Forelimb muscle (tissue), 1 donor: ENCODE measurements at regions not wholly inside any gene's neighbourhood (a gene's known extent, or its start where the extent isn't known, plus 50 kb on each side); places are given as distances from the start of the nearest gene placed in this dataset.
"Not testable (repeated sequence)": the region's sequence is repeated elsewhere in the genome, so short reads cannot be mapped to it uniquely, and the experiment has no call there.

Source experiments
- DNase-seq: peaks from one replicate; pipeline ENCODE4 v3.0.0-alpha.2; 2013; ENCODE audit warnings: low read depth

DNA sequence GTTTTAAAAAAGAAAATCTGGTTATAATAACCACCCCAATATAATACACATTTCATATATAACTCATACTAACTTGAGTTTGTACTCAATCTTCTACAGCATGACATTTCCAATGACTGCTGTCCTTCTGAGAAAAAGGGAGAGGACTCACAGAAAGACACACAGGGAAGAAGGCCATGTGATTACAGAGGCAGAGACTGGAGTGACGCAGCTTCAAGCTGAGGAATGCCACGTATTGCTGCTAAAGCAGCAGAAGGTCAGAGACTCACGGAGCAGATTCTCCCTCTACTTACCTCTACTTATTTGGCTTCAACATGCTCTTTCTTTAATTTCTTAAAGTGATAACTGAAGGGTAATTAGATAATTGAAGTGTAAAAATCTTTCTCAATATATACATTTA lies 753.5 kb upstream of the PKDCC start:
- DNase-seq, result no peak

- no peak for DNase-seq
Observed at GRCh38 chr2:41313082-41313481, 734.7 kb upstream of the PKDCC start.

DNA sequence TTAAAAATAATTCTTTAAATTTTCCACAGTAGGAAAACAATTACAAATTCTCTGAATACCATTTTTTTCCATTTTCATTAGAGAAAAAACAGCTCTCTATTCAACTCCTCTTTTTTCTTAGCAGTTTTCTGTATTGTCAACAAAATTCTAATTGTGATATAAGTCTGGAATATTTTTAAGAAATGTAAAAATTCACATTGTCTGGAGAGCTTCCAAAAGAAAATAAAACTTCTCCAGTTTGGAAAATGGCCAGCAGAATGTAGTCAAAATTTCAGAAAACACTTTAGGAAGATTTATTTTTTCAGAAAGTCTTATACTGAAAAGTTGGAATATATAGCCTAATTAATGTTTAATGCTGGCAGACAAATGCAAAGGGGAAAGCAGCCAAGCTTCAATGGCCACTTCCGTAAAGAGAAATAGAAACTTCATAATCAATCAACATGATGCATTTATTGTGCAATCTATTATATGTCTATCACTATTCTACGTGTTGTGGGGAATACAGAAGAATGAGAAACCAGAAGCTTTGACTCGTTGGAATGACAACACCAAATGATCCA lies 733.2 kb upstream of the PKDCC start:
- peak; percentile 47 for DNase-seq

DNA sequence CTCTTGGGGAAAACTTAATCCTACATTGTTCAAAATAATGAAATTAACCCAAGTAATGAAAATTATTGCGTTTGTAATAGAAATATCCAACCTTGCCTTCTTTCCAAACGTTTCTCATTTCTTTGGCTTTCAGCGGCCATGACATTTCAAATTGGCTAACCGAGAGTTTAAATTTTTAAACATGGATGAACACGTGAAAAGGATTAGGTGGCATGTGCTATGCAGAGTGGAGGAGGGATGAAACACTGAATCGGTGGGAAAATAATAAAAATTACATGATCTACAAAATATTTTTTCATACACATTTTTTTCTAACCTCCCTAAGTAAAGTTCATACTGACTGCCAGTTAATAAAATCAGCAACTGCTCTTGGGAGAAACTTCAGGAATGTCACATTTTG lies 728.4 kb upstream of the PKDCC start:
- no peak for DNase-seq

GRCh38 chr2:41320491-41320890 lies 727.3 kb upstream of the PKDCC start:
- no peak for DNase-seq

GRCh38 chr2:41321351-41321750 lies 726.5 kb upstream of the PKDCC start:
- no peak for DNase-seq

GRCh38 chr2:41326851-41327250 lies 721.0 kb upstream of the PKDCC start:
- DNase-seq, result no peak

DNA sequence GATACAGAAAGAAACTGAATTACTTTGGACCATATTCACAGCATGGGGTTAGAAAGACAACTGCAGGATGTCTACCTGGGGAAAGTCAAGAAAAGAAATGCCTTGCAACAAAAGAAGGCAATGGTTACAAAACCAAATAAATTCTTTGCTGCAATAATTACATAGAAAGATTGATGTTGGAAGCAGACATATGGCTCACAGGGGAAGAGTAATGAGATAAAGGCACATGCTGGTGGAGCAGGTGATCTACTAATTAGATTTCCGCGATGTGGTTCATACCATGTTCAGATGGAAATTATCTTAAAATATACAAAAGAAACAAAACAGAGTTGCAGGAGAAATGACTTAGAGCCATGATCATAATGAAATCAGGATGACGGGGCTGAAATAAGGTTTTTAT lies 718.8 kb upstream of the PKDCC start:
- no peak for DNase-seq

DNA sequence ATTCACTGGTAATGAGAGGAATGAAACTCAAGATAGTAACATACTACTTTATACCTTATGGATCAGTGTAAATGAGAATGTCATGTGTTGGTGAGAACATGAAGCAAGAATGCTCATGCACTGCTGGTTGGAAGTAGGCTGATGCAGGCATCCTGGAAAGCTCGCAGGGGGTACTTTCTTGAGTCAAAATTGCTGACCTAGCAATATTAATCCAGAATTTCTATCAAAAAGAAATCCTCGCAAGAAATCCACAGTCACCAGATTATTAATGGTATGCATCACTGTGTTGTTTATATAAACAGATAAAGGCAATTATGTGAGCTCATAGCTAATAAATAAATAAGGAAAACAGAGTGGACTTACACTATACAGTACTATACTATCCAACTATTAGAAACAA lies 713.7 kb upstream of the PKDCC start:
- no peak for DNase-seq

GRCh38 chr2:41335573-41335972 lies 712.2 kb upstream of the PKDCC start:
- not testable (repeated sequence) for DNase-seq

GRCh38 chr2:41337956-41338355 lies 709.9 kb upstream of the PKDCC start:
- no peak for DNase-seq

DNA sequence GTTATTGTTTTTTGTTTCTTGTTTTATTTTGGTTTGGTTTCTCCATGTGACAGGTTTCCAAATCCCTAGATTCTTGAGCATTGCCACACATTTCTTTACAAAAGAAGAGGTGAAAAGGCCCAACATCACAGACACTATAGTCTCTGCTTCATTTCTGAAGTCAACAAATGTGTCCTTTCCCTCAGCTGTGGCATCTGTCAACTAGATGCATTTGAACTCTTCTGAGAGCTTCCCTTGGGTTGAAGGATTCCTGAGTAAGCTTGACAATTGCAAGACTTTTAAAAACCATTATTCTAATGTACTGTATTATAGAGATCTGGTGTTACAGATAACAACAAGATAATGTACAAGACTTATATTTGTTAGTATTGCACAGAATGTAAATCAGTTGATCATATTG lies 703.3 kb upstream of the PKDCC start:
- DNase-seq, result no peak

- DNase-seq, result no peak
Observed at GRCh38 chr2:41353060-41353459, 694.8 kb upstream of the PKDCC start.

DNA sequence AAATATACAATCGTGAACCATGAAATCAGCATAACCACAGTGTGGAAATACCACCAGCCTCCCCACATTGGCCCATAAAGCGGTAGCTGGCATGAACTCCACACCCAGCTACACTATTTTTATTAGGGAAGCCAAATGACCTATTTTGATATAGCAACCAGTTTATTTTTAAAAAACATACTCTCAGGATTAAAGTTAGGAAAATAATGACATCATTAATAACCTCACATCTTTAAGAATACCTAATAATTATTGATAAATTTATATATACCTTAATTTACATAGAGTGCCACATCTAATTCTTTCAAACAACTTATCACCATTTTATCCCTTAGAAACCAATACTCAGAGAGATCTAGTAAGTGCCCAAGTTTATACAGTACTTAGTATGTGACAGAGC lies 692.0 kb upstream of the PKDCC start:
- no peak for DNase-seq

DNA sequence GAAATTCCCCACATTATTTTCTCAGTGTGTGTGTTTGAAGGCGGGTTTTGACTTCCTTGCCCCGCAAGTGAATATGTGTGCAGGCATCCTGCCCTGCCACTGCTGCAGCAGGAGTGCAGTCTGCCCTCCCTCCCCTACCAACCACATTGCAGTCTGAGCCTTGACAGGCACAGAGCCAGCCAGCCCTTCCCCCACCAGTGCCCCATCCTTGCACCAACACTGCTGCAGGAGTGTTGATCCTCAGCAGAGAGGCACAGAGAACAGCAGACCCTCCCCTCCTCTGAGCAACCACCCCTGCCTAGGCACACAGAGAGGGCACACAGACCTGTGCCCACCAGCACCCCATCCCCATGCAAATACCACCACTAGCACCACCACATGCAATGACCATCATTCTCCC lies 683.0 kb upstream of the PKDCC start:
- DNase-seq, result no peak

DNA sequence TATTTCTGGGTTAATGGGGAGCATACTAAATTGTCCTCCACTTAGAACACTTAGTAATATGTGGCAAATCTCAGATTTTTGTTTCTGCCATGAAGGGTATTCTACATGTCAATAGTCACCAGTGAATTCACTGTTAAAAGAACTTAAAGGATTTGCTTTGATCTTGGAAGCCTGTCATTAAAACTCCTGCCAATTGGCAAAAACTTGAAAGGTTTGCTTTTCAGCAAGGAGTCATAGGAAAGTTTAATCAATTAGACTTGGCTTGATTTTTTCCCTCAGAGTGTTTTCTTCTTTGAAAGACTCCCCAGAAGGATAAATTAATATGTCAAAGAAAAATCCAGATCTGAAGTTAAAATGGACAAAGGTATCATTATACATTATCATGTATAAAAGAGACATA lies 671.9 kb upstream of the PKDCC start:
- DNase-seq, result no peak

GRCh38 chr2:41377837-41378236 lies 670.0 kb upstream of the PKDCC start:
- no peak for DNase-seq

GRCh38 chr2:41378420-41378819 lies 669.4 kb upstream of the PKDCC start:
- no peak for DNase-seq

DNA sequence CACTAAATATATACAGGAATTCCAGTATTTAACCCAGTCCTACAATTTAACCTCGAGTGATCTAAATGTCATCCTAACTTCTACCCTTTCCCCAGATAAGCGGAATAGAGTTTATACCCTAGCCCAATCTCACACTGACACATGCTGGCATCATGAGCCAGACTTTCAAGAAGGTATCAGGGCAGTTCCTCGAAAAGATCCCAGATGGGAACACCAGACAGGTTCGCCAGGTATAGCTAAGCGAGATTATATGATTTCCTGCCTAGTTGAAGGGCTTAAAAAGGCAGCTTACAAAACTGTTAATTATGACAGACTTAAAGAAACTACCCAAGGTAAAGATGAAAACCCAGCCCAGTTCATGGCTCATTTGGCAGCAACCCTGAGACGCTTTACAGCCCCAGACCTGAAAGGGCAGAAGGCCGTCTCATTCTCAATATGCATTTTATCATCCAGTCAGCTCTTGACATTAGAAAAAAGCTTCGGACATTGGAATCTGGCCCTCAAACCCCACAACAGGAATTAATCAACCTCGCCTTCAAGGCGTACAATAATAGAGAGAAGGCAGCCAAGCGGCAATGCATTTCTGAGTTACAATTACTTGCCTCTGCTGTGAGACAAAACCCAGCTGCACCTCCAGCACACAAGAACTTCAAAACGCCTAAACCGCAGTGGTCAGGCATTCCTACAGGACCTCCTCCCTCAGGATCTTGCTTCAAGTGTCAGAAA lies 668.2 kb upstream of the PKDCC start:
- DNase-seq, result no peak

DNA sequence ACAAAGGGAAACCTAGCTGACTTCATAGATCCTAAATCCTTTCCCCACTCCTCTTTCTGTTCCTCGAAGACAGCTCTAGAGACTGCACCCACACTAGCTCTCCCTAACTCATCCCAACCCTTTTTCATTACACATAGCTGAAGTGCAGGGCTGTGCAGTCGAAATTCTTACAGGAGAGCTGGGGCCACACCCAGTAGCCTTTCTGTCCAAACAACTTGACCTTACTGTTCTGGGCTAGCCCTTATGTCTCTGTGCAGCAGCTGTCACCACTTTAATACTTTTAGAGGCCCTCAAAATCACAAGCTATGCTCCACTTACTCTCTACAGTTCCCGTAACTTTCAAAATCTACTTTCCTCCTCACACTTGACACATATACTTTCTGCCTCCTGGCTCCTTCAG lies 666.1 kb upstream of the PKDCC start:
- no peak for DNase-seq

GRCh38 chr2:41387519-41387918 lies 660.3 kb upstream of the PKDCC start:
- DNase-seq, result no peak

DNA sequence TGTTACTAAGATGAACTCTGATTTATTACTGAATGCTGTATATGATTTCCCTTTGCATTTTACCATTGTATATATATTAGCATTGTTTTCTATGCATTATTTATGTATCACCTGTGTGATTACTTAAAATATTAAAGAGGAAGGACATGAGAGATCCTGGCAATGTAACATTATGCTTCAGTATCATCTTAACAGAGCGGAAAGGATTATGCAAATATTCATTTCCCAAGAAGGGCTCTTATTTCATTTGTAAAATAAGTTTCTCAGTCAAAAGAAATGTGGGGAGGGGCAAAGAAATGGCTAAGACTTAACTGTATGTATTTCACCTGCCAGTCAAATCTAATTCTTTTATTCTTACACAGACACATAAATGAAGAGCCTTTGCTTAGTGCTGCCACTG lies 654.2 kb upstream of the PKDCC start:
- DNase-seq, result no peak

GRCh38 chr2:41394541-41394940 lies 653.3 kb upstream of the PKDCC start:
- no peak for DNase-seq

DNA sequence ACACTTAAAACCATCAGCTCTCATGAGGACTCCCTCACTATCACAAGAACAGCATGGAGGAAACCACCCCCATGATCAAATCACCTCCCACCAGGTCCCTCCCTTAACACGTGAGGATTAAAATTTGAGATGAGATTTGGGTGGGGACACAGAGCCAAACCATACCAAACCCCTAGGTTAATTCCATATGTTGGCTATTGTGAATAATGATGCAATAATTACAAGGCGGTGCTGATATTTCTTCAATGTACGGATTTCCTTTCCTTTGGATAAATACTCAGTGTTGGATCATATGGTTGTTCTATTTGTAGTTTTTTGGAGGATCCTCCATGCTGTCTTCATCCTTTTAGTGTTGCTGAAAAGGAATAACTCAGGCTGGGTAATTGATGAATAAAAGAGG lies 652.1 kb upstream of the PKDCC start:
- DNase-seq, result no peak
